ENCODE measurements at regions not wholly inside any gene's neighbourhood (a gene's known extent, or its start where the extent isn't known, plus 50 kb on each side); places are given as distances from the start of the nearest gene placed in this dataset.

- DNase-seq = no peak
Observed at GRCh38 chr10:130401860-130402765, 265.9 kb downstream of the GLRX3 start.

- DNase-seq = peak; percentile 3
Observed at GRCh38 chr10:130403153-130404075, 267.2 kb downstream of the GLRX3 start.

- DNase-seq = no peak
Observed at GRCh38 chr10:130404476-130405055, 268.4 kb downstream of the GLRX3 start.

- DNase-seq = no peak
Observed at GRCh38 chr10:130407052-130407451, 270.9 kb downstream of the GLRX3 start.

GRCh38 chr10:130409331-130409730 lies 273.1 kb downstream of the GLRX3 start:
- no peak for DNase-seq

- DNase-seq = no peak
Observed at GRCh38 chr10:130409931-130410330, 273.7 kb downstream of the GLRX3 start.

- DNase-seq = no peak
Observed at GRCh38 chr10:130411496-130412085, 275.4 kb downstream of the GLRX3 start.

GRCh38 chr10:130412317-130412716 lies 276.1 kb downstream of the GLRX3 start:
- no peak for DNase-seq

GRCh38 chr10:130416334-130417150 lies 280.4 kb downstream of the GLRX3 start:
- no peak for DNase-seq

GRCh38 chr10:130418731-130419130 lies 282.5 kb downstream of the GLRX3 start:
- DNase-seq = no peak

- no peak for DNase-seq
Observed at GRCh38 chr10:130421909-130422308, 285.7 kb downstream of the GLRX3 start.

GRCh38 chr10:130422366-130423324 lies 286.5 kb downstream of the GLRX3 start:
- no peak for DNase-seq

- no peak for DNase-seq
Observed at GRCh38 chr10:130423455-130424305, 287.5 kb downstream of the GLRX3 start.

GRCh38 chr10:130424418-130424817 lies 288.2 kb downstream of the GLRX3 start:
- no peak for DNase-seq

- no peak for DNase-seq
Observed at GRCh38 chr10:130425169-130425568, 289.0 kb downstream of the GLRX3 start.

- DNase-seq = no peak
Observed at GRCh38 chr10:130425881-130426435, 289.8 kb downstream of the GLRX3 start.

- no peak for DNase-seq
Observed at GRCh38 chr10:130427216-130427722, 291.1 kb downstream of the GLRX3 start.

- DNase-seq = no peak
Observed at GRCh38 chr10:130428936-130429335, 292.7 kb downstream of the GLRX3 start.

All from muscle of arm (tissue), 1 donor.